Uterus (tissue), 3 donors: ENCODE measurements at regions not wholly inside any gene's neighbourhood (a gene's known extent, or its start where the extent isn't known, plus 50 kb on each side); places are given as distances from the start of the nearest gene placed in this dataset.

Source experiments
- DNase-seq, 2 donors: peaks; one replicate each; pipeline ENCODE4 v3.0.0-alpha.2; 2019 to 2020
- H3K27ac ChIP-seq, 2 donors: fragments of 200-600 bp; sonication (generic); 1 replicate in 1 of 2; 2 replicates in 1 of 2; pipeline ENCODE4 v1.5.1; 2016 to 2018
- H3K27me3 ChIP-seq, 2 donors: fragments of 200-600 bp; sonication (generic); one replicate each; pipeline ENCODE4 v1.5.1; 2018 to 2019; ENCODE audit warnings: control low read depth in 1 of 2
- H3K36me3 ChIP-seq, 2 donors: fragments of 200-600 bp; sonication (generic); one replicate each; pipeline ENCODE4 v1.5.1; 2019; ENCODE audit warnings: control low read depth in 1 of 2
- H3K4me1 ChIP-seq, 2 donors: fragments of 200-600 bp; sonication (generic); one replicate each; pipeline ENCODE4 v1.5.1; 2018 to 2019; ENCODE audit warnings: control low read depth in 1 of 2
- H3K4me3 ChIP-seq, 2 donors: fragments of 200-600 bp; sonication (generic); 1 replicate in 1 of 2; 2 replicates in 1 of 2; pipeline ENCODE4 v1.5.1; 2018 to 2019; ENCODE audit warnings: mild to moderate bottlenecking in 1 of 2
- H3K9me3 ChIP-seq, 2 donors: fragments of 200-600 bp; sonication (generic); one replicate each; pipeline ENCODE4 v1.5.1; 2019; ENCODE audit warnings: control low read depth in 1 of 2
- POLR2A ChIP-seq, 2 donors: fragments of 450-650 bp; IDR thresholded peaks; one replicate each; pipeline ENCODE4 v1.6.1; 2016; ENCODE audit warnings: antibody characterized with exemption in 2 of 2, mild to moderate bottlenecking in 1 of 2, moderate library complexity in 1 of 2
- intact Hi-C: fragments of 100-400 bp; cut with DNase I; formaldehyde crosslinking; loops from one replicate; pipeline ENCODE4 v1.15.1; 2023; ENCODE audit warnings: low total_unique reads
- TF ChIP-seq, protein P1 (sequence below), 4 experiments: fragments of 200-600 bp in 2 of 4; fragments of 450-650 bp in 2 of 4; sonication (generic) in 2 of 4; IDR thresholded peaks; one replicate each; pipeline ENCODE4 v1.5.1; 2016 to 2019; ENCODE audit warnings: antibody characterized with exemption in 4 of 4, mild to moderate bottlenecking in 2 of 4, moderate library complexity in 1 of 4
- donor health status: DM: yes; HTN: yes; CAD: no.

GRCh38 chr6:128806261-128806660 is 76.7 kb upstream of the LAMA2 start:
- TF ChIP-seq, protein P1, sequence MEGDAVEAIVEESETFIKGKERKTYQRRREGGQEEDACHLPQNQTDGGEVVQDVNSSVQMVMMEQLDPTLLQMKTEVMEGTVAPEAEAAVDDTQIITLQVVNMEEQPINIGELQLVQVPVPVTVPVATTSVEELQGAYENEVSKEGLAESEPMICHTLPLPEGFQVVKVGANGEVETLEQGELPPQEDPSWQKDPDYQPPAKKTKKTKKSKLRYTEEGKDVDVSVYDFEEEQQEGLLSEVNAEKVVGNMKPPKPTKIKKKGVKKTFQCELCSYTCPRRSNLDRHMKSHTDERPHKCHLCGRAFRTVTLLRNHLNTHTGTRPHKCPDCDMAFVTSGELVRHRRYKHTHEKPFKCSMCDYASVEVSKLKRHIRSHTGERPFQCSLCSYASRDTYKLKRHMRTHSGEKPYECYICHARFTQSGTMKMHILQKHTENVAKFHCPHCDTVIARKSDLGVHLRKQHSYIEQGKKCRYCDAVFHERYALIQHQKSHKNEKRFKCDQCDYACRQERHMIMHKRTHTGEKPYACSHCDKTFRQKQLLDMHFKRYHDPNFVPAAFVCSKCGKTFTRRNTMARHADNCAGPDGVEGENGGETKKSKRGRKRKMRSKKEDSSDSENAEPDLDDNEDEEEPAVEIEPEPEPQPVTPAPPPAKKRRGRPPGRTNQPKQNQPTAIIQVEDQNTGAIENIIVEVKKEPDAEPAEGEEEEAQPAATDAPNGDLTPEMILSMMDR (IDR thresholded peaks at IDR 0.05), result no peak
- no peak for TF ChIP-seq POLR2A (IDR thresholded peaks at IDR 0.05)
- H3K4me3 ChIP-seq, result no peak overlapping the region
- H3K36me3 ChIP-seq, result no peaks in the 10 kb centered on the region
- H3K27ac ChIP-seq, result no peak overlapping the region
- H3K9me3 ChIP-seq, result no peaks in the 10 kb centered on the region
- H3K4me1 ChIP-seq, result no peaks in the 10 kb centered on the region
- H3K27me3 ChIP-seq, result no peaks in the 10 kb centered on the region
- intact Hi-C loops, result no loop called here
- DNase-seq, result peak in 1 of 2 donors; percentile 20

GRCh38 chr6:128803911-128804310 is 79.0 kb upstream of the LAMA2 start:
- DNase-seq, result no peak
- Histone ChIP-seq H3K36me3 (no peaks in the 10 kb centered on the region), H3K4me3 (no peak overlapping the region), H3K27ac (no peak overlapping the region), H3K4me1 (no peaks in the 10 kb centered on the region), H3K27me3 (no peaks in the 10 kb centered on the region), H3K9me3 (no peaks in the 10 kb centered on the region)
- intact Hi-C loops, result no loop called here
- TF ChIP-seq POLR2A (IDR thresholded peaks at IDR 0.05), result no peak
- TF ChIP-seq, protein P1 (IDR thresholded peaks at IDR 0.05), result no peak

DNA sequence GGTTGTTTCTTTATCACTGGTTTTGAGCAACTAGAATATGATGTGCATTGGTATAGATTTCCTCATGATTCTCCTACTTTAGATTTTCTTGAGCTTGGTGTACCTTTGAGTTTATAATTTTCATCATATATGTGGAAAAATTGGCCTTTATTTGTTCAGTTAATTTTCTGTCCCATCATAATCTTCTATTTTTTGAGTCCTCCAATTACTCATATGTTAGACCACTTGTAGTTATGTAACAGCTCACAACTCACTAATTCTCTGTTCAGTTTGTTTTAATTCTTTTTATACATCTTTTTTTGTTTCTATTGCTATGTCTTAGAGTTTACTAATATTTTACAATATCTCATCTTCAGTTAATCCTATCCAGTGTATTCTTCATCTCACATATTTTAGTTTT is 81.3 kb upstream of the LAMA2 start:
- Histone ChIP-seq H3K27me3 (no peaks in the 10 kb centered on the region), H3K4me1 (no peaks in the 10 kb centered on the region), H3K9me3 (no peaks in the 10 kb centered on the region), H3K4me3 (no peak overlapping the region), H3K27ac (no peak overlapping the region), H3K36me3 (no peaks in the 10 kb centered on the region)
- TF ChIP-seq, protein P1 (IDR thresholded peaks at IDR 0.05), result no peak
- TF ChIP-seq POLR2A (IDR thresholded peaks at IDR 0.05), result no peak
- DNase-seq, result no peak
- intact Hi-C loops, result no loop called here

DNA sequence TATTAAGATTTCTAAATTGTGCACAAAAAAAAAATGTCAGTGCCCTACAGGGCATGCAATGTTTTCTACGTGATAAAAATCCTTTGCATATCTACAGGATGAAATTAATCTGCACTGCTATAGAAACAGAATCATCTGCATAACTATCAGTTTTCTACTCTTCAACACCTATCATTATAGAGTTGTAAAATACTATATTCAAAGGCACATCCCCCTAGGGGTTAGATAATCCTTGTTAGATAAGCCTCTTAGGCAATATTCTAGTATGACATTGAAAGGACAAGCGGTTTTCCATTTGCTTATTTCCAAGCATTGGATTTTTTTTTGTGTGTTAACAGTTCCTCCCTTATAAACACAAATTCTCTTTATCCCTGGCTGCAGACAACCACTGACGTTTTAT is 98.7 kb upstream of the LAMA2 start:
- H3K27me3 ChIP-seq, result no peaks in the 10 kb centered on the region
- H3K36me3 ChIP-seq, result no peaks in the 10 kb centered on the region
- DNase-seq, result no peak
- TF ChIP-seq POLR2A (IDR thresholded peaks at IDR 0.05), result no peak
- TF ChIP-seq, protein P1 (IDR thresholded peaks at IDR 0.05), result no peak
- no peaks in the 10 kb centered on the region for H3K9me3 ChIP-seq
- H3K27ac ChIP-seq, result no peak overlapping the region
- intact Hi-C loops, result no loop called here
- no peak overlapping the region for H3K4me3 ChIP-seq
- H3K4me1 ChIP-seq, result no peaks in the 10 kb centered on the region

DNA sequence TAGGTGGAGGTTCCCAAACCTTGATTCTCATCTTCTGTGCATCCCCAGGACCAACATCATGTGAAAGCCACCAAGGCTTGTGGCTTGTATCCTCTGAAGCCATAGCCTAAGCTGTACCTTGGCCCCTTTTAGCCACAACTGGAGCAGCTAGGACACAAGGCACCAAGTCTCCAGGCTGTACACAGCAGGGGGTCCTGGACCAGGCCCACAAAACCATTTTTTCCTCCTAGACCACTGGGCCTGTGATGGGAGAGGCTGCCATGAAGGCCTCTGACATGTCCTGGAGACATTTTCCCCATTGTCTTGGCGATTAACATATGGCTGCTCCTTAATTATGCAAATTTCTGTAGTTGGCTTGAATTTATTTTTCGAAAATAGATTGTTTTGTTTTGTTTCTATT is 114.8 kb upstream of the LAMA2 start:
- DNase-seq, result no peak
- Histone ChIP-seq H3K36me3 (no peaks in the 10 kb centered on the region), H3K9me3 (no peaks in the 10 kb centered on the region), H3K27me3 (no peaks in the 10 kb centered on the region), H3K4me3 (no peak overlapping the region), H3K4me1 (no peaks in the 10 kb centered on the region), H3K27ac (no peak overlapping the region)
- intact Hi-C loops, result no loop called here
- TF ChIP-seq, protein P1 (IDR thresholded peaks at IDR 0.05), result no peak
- TF ChIP-seq POLR2A (IDR thresholded peaks at IDR 0.05), result no peak
